Astrocyte of the hippocampus (primary cell): ENCODE measurements at regions not wholly inside any gene's neighbourhood (a gene's known extent, or its start where the extent isn't known, plus 50 kb on each side); places are given as distances from the start of the nearest gene placed in this dataset.
A peak's percentile ranks its signal among the peaks of the same experiment; 100 is the strongest.

Experiments used
- DNase-seq: peaks from one replicate; pipeline ENCODE4 v3.0.0; 2011; ENCODE audit warnings: low read depth, low spot score

DNA sequence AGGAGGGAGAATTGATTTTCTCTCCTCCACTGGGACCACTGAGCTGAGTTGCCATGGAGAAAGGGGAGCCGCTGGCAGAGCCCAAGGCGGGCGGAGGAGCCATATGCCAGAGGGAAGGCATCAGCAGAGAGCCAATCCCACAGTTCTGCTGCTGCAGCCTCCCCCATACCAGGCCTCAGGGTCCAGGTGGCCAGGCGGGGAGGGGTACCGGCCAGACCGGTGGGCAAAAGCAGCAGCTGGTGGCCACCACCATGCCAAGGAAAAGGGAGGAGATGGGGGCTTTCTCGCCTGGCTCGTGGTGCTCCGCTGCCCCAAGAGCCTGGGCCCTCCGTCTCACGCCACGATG is 72.8 kb downstream of the PITPNM2 start:
- no peak for DNase-seq

DNA sequence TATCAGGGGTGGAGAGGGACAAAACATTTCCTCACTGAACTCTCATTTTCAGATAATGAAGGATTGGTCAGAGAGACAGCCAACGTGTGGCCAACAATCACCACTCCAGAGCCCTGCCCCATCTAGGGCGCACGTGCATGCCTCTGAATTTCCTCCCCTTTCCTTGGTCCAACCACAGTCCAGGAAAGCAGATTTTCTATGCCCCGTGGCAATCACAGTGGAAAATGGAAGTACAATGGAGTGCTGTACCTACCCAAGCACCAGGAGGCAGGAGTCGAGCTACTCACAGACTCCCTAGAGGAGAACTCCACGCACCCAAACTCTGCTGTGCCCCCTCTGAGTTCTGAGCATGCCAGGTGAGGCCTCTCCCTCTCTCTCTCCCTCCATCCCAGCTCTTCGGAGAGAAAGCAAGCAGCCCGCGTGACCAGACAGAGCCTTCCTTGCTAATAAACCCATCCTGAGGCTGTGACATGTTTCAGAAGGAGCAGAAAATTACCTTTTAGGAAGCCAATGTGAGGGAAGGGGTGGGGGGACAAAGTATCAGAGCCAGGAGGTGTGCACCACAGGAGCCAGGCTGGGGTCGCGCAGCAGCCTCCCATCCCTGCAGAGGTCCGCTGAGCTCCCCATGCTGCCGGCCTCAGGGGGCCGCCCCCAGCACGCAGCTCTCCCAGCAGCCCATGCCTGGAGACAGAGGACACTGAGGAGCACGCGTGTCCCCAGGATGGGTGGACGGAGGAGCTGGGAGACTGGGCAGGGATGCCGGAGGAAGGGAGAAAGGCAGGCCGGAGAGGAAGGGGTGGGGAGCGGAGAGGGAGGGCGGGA is 73.4 kb downstream of the PITPNM2 start:
- no peak for DNase-seq

DNA sequence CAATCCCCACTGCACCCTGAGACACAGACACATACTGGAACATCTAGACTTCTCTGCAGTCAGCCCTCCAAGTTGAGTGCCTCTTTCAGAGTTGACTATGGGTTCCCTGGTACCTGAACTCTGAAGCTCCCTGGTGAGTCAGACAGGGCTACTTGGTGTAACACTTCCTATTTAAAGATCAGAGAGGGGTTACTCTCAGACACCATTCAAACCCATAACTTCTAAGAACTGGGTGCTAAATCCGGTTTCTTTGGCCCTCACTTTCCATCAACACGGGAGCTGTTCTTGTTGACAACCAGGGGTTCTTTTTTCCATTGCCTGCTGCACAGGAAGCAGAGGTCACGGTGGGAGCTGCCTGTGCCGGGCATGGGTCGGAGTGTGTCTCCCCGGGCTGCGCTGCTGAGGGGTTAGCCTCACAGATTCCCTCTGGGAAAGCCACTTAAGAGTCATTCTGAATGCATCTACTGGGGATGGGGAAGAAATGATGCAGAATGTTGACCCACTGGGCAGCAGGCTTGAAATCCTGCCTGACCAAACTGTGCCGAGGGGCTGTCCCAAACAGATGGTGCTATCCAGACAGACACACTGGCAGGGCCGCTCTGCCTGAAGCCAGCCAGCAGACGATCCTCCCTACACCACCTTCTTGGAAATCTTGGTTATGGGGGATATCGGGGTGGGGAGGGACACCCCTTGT is 74.1 kb downstream of the PITPNM2 start:
- DNase-seq = no peak

DNA sequence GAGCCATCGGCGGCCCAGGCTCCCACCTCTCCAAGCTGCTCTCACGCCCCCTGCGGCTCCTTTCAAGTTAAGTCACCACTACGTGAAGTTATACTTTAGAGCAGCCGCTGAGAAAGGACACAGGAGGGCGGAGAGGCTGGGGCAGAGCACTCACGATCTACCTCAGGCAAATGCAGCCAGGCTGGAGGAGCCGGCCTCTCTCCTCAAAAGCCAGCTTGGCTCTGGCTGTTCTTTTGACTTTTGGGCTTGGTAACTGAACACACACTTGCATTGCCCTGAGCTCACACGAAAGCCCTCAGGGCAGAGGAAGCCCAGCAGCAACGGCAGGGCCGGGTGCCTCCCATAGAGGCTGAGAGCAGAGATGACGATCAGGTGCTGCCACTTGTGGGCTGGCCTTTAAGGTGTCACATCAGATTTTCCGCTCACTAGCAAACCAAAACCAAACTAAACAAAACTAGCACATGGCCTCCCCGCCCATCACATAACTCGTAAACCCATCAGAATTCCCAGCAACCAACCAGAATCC is 75.2 kb downstream of the PITPNM2 start:
- peak; percentile 77 for DNase-seq

DNA sequence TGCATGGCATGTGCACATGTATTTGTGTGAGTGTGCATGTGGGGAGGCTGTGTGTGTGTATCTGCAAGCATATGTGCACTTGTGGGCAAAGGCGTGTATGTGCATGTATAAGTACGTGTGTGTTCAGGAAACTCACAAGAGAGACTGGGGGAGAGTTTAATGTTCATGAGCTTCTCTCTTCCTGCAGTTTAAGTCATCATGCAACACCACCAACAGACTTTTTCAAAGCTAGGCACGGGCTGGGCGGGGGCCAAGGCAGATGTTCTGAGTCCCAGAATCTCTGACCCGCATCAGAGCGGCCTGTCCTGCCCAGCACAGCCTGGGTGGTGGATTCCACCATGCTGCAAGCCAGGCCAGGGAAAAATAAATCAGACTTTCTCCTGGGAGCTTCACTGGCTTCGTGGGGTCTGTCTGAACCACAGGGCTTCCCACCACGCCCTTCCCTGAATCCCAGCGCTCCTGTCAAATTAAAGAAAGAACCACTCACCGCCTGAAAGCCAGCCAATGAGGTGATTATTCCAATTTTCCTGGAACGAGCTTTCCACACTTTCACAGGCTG is 75.7 kb downstream of the PITPNM2 start:
- no peak for DNase-seq

DNA sequence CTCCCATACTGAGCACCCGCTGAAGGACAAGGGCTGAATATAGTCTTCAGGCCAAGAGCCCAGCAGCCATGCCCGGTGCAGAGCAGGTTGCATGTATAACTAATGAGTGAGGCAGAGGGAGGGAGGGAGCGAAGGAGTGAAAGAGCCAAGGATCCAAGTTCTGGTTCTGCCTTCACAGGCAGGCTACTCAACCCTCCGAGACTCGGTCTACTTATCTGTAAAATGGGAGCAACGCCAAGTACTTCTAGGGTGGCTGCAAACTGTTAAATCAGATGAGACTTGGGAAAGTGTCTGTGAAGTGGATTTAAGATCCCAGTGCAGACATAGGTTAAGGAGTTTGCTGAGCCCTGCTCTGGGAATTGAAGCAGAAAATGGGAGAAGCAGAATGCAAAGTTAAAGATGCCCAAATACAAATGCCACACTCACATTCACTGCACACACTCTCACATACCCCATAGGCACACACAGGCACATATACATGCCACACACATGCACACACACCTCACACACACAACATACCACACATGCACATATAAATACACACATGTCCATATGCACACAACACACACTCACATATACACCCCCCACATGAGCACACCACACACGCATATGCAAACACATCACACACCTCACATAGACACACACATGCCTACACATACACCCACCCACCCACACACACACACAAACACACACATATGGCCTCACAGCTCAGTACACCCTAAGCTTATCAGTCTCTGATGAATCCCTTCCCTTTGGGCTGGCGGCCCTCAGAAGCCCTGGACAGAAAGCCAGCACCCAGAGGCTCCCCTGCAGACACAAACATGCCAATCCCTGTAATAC is 76.7 kb downstream of the PITPNM2 start:
- no peak for DNase-seq

DNA sequence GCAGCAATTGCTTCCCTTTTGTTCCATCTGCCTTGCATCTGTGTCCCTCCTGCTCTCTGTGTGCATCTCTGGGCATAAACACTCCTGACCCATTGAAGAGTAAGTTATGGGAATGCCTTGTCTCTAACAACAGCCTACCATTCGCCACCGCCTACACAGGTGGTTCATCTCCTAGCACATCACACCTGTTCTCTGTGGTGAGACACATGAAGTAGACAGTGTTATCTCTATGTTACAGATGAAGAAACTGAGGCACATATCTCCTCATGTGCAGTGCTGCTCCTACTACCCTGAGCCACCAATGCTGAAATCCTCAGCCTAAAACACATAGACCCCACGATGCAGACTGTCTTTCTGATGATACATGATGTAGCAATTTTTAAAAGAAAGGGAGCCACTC is 77.6 kb downstream of the PITPNM2 start:
- no peak for DNase-seq

DNA sequence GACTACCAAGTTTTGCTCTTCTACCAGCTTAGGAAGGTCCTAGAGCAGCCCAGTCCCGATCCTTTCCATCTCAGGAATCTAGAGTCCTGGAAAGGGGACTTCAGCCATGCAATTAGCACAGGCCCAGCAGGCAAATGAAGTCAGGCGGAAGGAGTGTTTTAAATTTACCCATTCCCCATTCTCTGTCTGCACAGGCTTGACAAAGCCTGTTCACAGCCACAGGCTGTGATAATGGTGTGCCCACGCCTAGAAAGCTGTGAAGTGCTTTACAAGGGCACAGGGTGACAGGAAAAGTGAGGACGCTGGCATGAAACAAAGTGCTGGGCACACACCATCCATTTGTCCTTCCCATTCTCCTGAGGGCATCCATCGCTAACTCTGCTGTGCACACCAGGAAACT is 79.0 kb downstream of the PITPNM2 start:
- DNase-seq = no peak

DNA sequence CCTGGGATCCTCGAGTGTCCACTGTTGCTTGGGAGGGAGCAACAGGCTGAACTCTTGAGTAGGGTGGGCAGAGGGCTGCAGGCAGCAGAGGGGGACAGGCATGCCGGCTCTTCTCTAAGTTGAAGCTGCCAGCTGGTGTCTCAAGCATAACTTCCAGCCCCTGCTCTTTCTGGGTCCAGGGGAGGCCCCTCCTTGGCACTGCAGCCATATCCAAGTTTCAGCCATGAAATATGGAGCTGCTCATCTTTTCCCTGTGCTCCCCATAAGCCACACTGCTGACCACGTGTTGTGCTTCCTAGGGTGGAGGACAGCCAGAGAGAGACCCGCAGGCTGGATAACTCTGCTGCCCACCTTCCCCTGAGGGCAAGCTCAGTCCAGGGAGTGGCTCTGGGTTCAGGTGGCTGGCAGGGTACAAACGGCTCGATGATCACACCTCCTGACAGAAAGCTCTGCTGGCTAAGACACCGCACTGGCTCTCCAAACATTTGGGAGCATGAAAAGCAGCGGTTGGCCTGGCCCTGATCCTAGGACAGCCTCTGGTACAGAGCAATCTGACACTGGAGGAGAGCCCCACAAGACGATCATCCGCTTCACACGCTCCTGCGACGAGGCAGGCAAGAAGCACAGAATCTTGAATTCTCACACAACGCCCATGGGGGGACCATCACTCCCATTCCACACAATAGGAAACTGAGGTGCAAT is 79.6 kb downstream of the PITPNM2 start:
- no peak for DNase-seq

DNA sequence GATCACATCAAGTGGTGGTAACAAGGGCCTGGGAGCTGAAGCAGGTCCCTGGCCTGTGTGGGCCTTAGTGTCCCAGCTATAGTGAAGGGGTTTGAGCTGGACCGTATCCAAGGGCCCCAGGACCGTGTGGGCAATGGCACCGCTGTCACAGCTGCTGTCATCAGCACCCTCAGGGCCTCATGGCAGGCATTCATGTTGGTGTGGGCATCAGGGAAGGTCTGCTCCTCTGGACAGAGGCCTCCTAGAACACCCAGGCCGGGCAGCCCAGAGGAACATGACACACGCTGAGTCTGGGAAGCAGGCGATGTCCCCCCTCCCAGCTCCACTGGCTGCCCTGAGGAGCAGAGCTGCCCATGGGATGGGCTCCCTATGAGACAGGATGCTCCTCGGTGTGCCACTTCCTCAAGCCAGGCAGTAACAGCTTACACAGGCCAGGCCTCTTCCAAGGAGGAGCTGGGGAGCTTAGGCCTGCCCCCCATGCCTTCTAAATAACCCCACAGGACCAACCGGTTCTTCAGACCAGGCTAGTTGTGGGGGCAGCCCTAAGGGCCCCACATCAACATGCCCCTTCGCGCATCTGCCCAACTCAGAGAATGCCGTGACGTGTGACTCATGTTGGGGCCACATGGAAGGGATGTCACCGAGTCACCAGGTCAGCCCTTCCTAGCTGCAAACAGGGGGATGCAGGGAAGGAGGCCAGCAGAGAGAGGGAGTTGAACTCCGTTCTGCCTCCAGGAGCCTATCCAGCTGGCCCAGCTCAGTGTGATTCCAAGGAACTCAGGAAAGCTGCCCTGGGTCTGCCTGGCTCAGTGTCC is 80.4 kb downstream of the PITPNM2 start:
- DNase-seq = no peak

DNA sequence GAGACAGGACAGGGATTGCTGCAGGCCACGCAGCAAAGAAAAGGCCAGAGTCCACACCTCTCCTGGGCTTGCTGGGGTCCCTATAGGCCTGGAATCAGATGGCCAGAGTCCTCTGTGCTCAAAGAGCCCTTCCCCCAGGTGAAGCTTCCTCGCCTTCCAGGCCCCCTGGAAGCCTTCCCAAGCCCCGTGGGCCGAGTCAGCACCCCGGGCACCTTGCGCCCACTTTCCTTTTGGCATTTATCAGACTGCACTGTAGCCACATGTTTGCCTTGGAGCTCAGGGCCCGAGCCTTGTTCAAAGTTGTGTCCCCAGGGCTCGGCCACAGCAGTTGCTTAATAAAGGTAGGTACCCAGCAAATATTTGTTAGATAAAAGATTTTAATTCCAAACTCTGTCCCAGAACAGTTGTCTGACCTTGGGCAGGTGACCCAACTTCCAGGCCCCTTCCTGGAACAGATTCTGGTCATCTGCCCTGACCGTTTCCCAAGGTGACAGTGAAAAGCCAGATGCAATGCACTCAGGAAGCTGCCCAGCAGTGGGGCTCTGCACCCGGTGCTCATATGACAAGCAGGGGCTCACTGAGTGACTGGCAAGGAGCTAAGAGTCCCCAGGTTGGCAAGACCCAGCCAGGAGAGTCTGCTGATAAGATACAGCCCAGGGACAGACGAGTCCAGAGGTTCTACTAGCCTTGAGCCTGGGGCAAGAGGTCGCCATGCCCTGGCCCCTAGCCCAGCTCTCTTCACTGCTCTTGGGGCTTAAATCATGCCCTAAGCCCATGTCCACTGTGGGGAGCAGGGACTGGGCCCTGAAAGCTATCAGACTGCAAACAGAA is 81.2 kb downstream of the PITPNM2 start:
- DNase-seq = no peak

DNA sequence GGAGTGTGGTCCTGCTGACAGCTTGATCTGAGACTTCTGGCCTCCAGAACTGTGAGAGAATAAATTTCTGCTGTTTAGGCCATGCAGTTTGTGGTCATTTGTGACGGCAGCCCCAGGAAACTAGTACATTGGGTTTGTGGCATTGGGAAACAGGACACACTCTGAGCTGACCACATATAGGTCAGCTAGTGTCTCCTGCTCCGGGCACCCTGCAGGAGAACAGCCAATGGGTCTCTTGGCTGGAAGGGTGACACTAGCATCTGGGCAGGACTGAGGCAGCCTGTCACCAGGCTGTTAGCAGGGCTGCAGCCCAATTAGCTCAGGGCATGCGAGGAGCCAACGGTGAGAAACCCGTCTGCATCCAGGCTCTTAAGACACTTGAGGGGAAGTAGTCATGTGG is 83.2 kb downstream of the PITPNM2 start:
- no peak for DNase-seq

DNA sequence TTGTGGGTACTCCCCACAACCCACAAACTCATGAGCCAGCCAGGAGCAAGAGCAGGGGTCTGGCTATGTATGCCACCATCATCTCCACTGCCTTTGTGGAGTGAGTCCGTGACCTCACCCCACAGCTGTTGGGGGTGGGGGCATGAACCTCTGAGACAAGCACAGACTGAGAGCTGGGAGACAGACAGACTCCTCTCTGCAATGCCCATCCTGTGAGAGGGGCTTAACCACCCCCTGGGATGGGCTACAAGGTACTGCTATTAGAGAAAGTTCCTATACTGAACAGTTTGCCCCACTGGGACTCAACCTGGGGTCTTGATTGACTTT is 84.5 kb downstream of the PITPNM2 start:
- no peak for DNase-seq

DNA sequence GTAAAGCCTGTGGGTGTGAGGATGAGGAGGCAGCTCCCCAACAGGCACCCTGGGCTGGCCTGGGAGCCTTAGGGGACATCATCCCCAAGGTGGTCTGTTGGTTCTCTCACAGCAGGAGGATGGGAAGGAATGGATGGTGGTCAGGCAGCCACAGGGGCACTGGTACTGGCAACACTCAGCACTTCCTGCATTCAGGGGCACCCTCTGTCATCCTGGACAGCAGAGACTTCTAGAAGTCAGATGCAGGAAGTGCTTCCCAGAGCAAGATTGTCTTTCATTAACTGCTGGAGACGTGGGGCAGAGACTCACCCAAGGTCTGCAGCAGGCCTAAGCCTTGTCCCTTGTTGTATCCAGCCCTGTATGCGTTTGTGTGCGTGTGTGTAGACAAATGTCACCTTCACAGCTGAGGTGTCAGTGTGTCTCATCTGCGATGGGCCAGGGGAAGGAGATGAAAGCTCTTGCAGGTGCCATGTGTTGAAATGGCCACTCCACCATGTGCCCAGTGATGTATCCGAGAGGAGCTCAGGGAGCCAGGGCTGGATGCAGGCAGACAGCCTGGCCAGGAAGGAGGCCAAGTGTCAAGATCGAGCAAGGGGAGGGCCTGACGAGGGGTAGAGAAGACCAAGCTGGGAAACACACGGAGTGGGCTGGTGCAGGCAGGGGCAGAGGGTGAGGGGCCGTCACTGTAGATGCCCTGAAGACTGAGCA is 85.1 kb downstream of the PITPNM2 start:
- no peak for DNase-seq

DNA sequence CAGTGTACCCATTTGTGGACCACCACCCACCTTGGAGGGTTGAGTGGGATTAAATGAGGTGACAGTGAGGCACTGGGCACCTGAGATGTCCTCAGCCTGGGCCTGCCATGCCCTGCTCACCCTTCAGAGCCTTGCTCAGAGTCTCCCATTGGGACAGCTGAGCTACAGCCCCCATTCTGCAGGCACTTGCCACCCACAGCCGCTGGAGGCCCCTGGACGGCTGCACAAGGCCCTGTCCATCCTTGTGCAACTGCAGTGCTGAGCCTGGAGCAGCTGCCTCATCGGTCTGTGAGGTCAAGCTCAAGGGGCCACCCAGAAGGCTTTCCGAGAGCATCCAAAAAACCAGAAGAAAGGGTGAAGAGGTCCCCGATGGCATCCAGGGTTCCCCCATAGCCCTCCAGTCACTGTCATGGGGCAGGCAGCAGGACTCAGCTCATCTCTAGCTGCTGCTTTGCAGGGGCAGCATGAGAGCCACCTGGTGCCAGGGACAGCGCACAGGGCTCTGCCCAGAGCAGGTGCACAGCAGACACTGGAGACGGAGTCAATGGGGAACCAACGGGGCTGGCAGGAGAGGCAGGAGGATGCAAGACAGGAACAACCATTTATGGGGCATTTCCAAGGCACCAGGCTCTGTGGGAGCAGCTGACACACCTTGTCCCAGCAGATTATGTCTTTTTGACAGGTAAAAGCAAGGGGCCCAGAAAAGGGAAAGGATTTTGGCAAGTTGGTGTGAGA is 84.6 kb downstream of the ARL6IP4 start:
- DNase-seq = no peak

DNA sequence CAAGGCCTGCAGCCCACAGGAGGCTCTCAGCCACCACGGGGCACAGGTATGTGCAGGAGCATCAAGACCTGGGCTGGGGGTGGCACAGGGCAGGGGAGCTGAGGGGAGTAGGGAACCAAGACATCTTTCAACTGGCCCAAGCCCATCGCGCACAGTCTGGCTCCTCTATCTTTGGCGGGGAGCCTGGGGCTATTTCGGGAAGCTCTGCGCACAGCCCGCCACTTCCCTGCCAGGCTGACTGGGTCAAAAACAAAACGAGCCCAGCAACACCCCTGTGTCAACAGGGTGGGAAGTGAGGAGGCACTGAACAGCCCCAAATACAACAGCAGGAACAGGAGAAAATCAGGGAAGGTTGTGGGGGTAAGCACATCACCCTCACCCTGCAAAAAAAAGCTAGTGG is 83.9 kb downstream of the ARL6IP4 start:
- DNase-seq = no peak

DNA sequence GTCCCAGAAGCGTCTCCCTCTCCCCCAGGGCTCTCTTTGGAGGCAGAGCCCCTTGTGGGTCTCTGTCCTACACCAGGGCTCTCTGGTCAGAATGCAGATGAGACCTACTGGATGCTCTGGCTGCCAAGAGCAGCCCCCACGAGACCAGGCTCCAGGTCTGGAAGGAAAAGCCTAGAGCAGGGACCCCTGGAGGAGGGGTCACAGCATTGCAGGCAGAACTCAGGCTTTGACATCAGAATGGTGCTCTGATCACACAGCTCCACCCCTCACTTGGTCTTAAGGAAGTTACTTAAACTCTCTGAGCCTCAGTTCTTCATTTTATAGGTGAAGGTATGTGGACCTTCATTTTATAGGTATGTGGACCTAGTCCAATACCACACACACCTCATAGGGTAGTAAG is 83.1 kb downstream of the ARL6IP4 start:
- DNase-seq = no peak
